NCI-H2029 treated with DMSO at 0.1 percent for 48 hours (cell line): ENCODE measurements at regions not wholly inside any gene's neighbourhood (a gene's known extent, or its start where the extent isn't known, plus 50 kb on each side); places are given as distances from the start of the nearest gene placed in this dataset.

Source experiments
- DNase-seq: peaks from one replicate; lab custom pipeline; 2025; lab: John Stamatoyannopoulos, UW

- DNase-seq: no peak
Observed at GRCh38 chr5:42360056-42360455, 63.2 kb upstream of the GHR start.

- no peak for DNase-seq
Observed at GRCh38 chr5:42360616-42361314, 62.5 kb upstream of the GHR start.

- DNase-seq: no peak
Observed at GRCh38 chr5:42361315-42361688, 61.9 kb upstream of the GHR start.

GRCh38 chr5:42366051-42366450, 57.2 kb upstream of the GHR start:
- no peak for DNase-seq
